ENCODE measurements at regions not wholly inside any gene's neighbourhood (a gene's known extent, or its start where the extent isn't known, plus 50 kb on each side); places are given as distances from the start of the nearest gene placed in this dataset.

GRCh38 chr4:166153548-166153947, 280.5 kb downstream of the TLL1 start:
- Mint-ChIP-seq H3K9me3 (peaks cover 0 to 6% (median 2%) of the 10 kb centered on the region in 7 donors), H3K36me3 (no peaks in the 10 kb centered on the region), H3K27me3 (no peaks in the 10 kb centered on the region), H3K27ac (no peak overlapping the region), H3K4me3 (no peak overlapping the region), H3K4me1 (no peaks in the 10 kb centered on the region)
- H3K9me3 ChIP-seq (ENCODE audit: control insufficient read depth in 2 of 2, low read length in 2 of 2), result no peaks in the 10 kb centered on the region
- no peaks in the 10 kb centered on the region for H3K36me3 ChIP-seq (ENCODE audit: control insufficient read depth, insufficient read depth, low read length)
- ATAC-seq (ENCODE audit: low read depth in 2 of 2) (no peak), DNase-seq (no peak)
- H3K27me3 ChIP-seq (ENCODE audit: control insufficient read depth, insufficient read depth, low read length), result no peaks in the 10 kb centered on the region
- no peak overlapping the region for H3K27ac ChIP-seq (ENCODE audit: insufficient read depth, low read length, poor library complexity, severe bottlenecking)
- H3K4me3 ChIP-seq (ENCODE audit: low read depth, low read length), result no peak overlapping the region
- H3K4me1 ChIP-seq (ENCODE audit: control insufficient read depth, insufficient read depth, low read length, poor library complexity, severe bottlenecking), result no peaks in the 10 kb centered on the region

GRCh38 chr4:166162327-166162726, 289.3 kb downstream of the TLL1 start:
- Mint-ChIP-seq H3K27ac (no peak overlapping the region), H3K27me3 (no peaks in the 10 kb centered on the region), H3K36me3 (no peaks in the 10 kb centered on the region), H3K9me3 (peaks cover 0 to 1% (median 0%) of the 10 kb centered on the region in 7 donors), H3K4me3 (no peak overlapping the region), H3K4me1 (no peaks in the 10 kb centered on the region)
- Histone ChIP-seq H3K27ac (ENCODE audit: insufficient read depth, low read length, poor library complexity, severe bottlenecking) (no peak overlapping the region), H3K36me3 (ENCODE audit: control insufficient read depth, insufficient read depth, low read length) (no peaks in the 10 kb centered on the region), H3K4me3 (ENCODE audit: low read depth, low read length) (no peak overlapping the region), H3K9me3 (ENCODE audit: control insufficient read depth in 2 of 2, low read length in 2 of 2) (no peaks in the 10 kb centered on the region), H3K27me3 (ENCODE audit: control insufficient read depth, insufficient read depth, low read length) (no peaks in the 10 kb centered on the region), H3K4me1 (ENCODE audit: control insufficient read depth, insufficient read depth, low read length, poor library complexity, severe bottlenecking) (no peaks in the 10 kb centered on the region)
- no peak for ATAC-seq (ENCODE audit: low read depth in 2 of 2)
- no peak for DNase-seq

- H3K4me3 ChIP-seq (ENCODE audit: low read depth, low read length), result no peak overlapping the region
- H3K4me3 Mint-ChIP-seq, result no peak overlapping the region
- no peak overlapping the region for H3K27ac ChIP-seq (ENCODE audit: insufficient read depth, low read length, poor library complexity, severe bottlenecking)
- H3K27me3 Mint-ChIP-seq, result no peaks in the 10 kb centered on the region
- H3K4me1 ChIP-seq (ENCODE audit: control insufficient read depth, insufficient read depth, low read length, poor library complexity, severe bottlenecking), result no peaks in the 10 kb centered on the region
- H3K36me3 Mint-ChIP-seq, result no peaks in the 10 kb centered on the region
- no peaks in the 10 kb centered on the region for H3K4me1 Mint-ChIP-seq
- H3K36me3 ChIP-seq (ENCODE audit: control insufficient read depth, insufficient read depth, low read length), result no peaks in the 10 kb centered on the region
- DNase-seq (peak in 2 of 3 donors; percentile 10 to 61), ATAC-seq (ENCODE audit: low read depth in 2 of 2) (peak in 1 of 2 donors; percentile 50)
- H3K27me3 ChIP-seq (ENCODE audit: control insufficient read depth, insufficient read depth, low read length), result no peaks in the 10 kb centered on the region
- no peak overlapping the region for H3K27ac Mint-ChIP-seq
- no peaks in the 10 kb centered on the region for H3K9me3 ChIP-seq (ENCODE audit: control insufficient read depth in 2 of 2, low read length in 2 of 2)
- H3K9me3 Mint-ChIP-seq, result no peaks in the 10 kb centered on the region
Observed at GRCh38 chr4:166165829-166166420, 292.9 kb downstream of the TLL1 start.

- Histone ChIP-seq H3K4me1 (ENCODE audit: control insufficient read depth, insufficient read depth, low read length, poor library complexity, severe bottlenecking) (no peaks in the 10 kb centered on the region), H3K36me3 (ENCODE audit: control insufficient read depth, insufficient read depth, low read length) (no peaks in the 10 kb centered on the region), H3K27ac (ENCODE audit: insufficient read depth, low read length, poor library complexity, severe bottlenecking) (no peak overlapping the region), H3K27me3 (ENCODE audit: control insufficient read depth, insufficient read depth, low read length) (no peaks in the 10 kb centered on the region), H3K9me3 (ENCODE audit: control insufficient read depth in 2 of 2, low read length in 2 of 2) (no peaks in the 10 kb centered on the region), H3K4me3 (ENCODE audit: low read depth, low read length) (no peak overlapping the region)
- H3K9me3 Mint-ChIP-seq, result no peaks in the 10 kb centered on the region
- DNase-seq (no peak), ATAC-seq (ENCODE audit: low read depth in 2 of 2) (no peak)
- H3K27me3 Mint-ChIP-seq, result no peaks in the 10 kb centered on the region
- no peak overlapping the region for H3K4me3 Mint-ChIP-seq
- no peaks in the 10 kb centered on the region for H3K36me3 Mint-ChIP-seq
- no peaks in the 10 kb centered on the region for H3K4me1 Mint-ChIP-seq
- no peak overlapping the region for H3K27ac Mint-ChIP-seq
Observed at GRCh38 chr4:166169111-166169510, 296.1 kb downstream of the TLL1 start.

GRCh38 chr4:166172619-166173018, 299.6 kb downstream of the TLL1 start:
- Histone ChIP-seq H3K27ac (ENCODE audit: insufficient read depth, low read length, poor library complexity, severe bottlenecking) (no peak overlapping the region), H3K4me1 (ENCODE audit: control insufficient read depth, insufficient read depth, low read length, poor library complexity, severe bottlenecking) (no peaks in the 10 kb centered on the region), H3K9me3 (ENCODE audit: control insufficient read depth in 2 of 2, low read length in 2 of 2) (no peaks in the 10 kb centered on the region), H3K36me3 (ENCODE audit: control insufficient read depth, insufficient read depth, low read length) (no peaks in the 10 kb centered on the region), H3K27me3 (ENCODE audit: control insufficient read depth, insufficient read depth, low read length) (no peaks in the 10 kb centered on the region), H3K4me3 (ENCODE audit: low read depth, low read length) (no peak overlapping the region)
- Mint-ChIP-seq H3K4me1 (no peaks in the 10 kb centered on the region), H3K27ac (no peak overlapping the region), H3K27me3 (no peaks in the 10 kb centered on the region), H3K9me3 (peaks cover 0 to 3% (median 0%) of the 10 kb centered on the region in 7 donors), H3K36me3 (no peaks in the 10 kb centered on the region), H3K4me3 (no peak overlapping the region)
- DNase-seq (no peak), ATAC-seq (ENCODE audit: low read depth in 2 of 2) (no peak)

- no peak overlapping the region for H3K4me3 Mint-ChIP-seq
- H3K27me3 ChIP-seq (ENCODE audit: control insufficient read depth, insufficient read depth, low read length), result no peaks in the 10 kb centered on the region
- H3K27ac Mint-ChIP-seq, result no peak overlapping the region
- DNase-seq (no peak), ATAC-seq (ENCODE audit: low read depth in 2 of 2) (no peak)
- H3K4me1 Mint-ChIP-seq, result no peaks in the 10 kb centered on the region
- H3K9me3 Mint-ChIP-seq, result peaks cover 0 to 3% (median 0%) of the 10 kb centered on the region in 7 donors
- H3K27ac ChIP-seq (ENCODE audit: insufficient read depth, low read length, poor library complexity, severe bottlenecking), result no peak overlapping the region
- no peaks in the 10 kb centered on the region for H3K4me1 ChIP-seq (ENCODE audit: control insufficient read depth, insufficient read depth, low read length, poor library complexity, severe bottlenecking)
- no peaks in the 10 kb centered on the region for H3K9me3 ChIP-seq (ENCODE audit: control insufficient read depth in 2 of 2, low read length in 2 of 2)
- no peaks in the 10 kb centered on the region for H3K36me3 ChIP-seq (ENCODE audit: control insufficient read depth, insufficient read depth, low read length)
- H3K27me3 Mint-ChIP-seq, result no peaks in the 10 kb centered on the region
- H3K4me3 ChIP-seq (ENCODE audit: low read depth, low read length), result no peak overlapping the region
- no peaks in the 10 kb centered on the region for H3K36me3 Mint-ChIP-seq
Observed at GRCh38 chr4:166174717-166175490, 301.9 kb downstream of the TLL1 start.

GRCh38 chr4:166182145-166182544, 309.1 kb downstream of the TLL1 start:
- Mint-ChIP-seq H3K27ac (no peak overlapping the region), H3K9me3 (peaks cover 0 to 19% (median 6%) of the 10 kb centered on the region in 7 donors), H3K36me3 (no peaks in the 10 kb centered on the region), H3K27me3 (no peaks in the 10 kb centered on the region), H3K4me3 (no peak overlapping the region), H3K4me1 (no peaks in the 10 kb centered on the region)
- no peak overlapping the region for H3K27ac ChIP-seq (ENCODE audit: insufficient read depth, low read length, poor library complexity, severe bottlenecking)
- no peaks in the 10 kb centered on the region for H3K4me1 ChIP-seq (ENCODE audit: control insufficient read depth, insufficient read depth, low read length, poor library complexity, severe bottlenecking)
- H3K4me3 ChIP-seq (ENCODE audit: low read depth, low read length), result no peak overlapping the region
- no peaks in the 10 kb centered on the region for H3K9me3 ChIP-seq (ENCODE audit: control insufficient read depth in 2 of 2, low read length in 2 of 2)
- no peaks in the 10 kb centered on the region for H3K36me3 ChIP-seq (ENCODE audit: control insufficient read depth, insufficient read depth, low read length)
- DNase-seq (no peak), ATAC-seq (ENCODE audit: low read depth in 2 of 2) (no peak)
- no peaks in the 10 kb centered on the region for H3K27me3 ChIP-seq (ENCODE audit: control insufficient read depth, insufficient read depth, low read length)

GRCh38 chr4:166195101-166195500, 322.1 kb downstream of the TLL1 start:
- no peaks in the 10 kb centered on the region for H3K36me3 Mint-ChIP-seq
- no peak overlapping the region for H3K27ac Mint-ChIP-seq
- Histone ChIP-seq H3K27ac (ENCODE audit: insufficient read depth, low read length, poor library complexity, severe bottlenecking) (no peak overlapping the region), H3K4me1 (ENCODE audit: control insufficient read depth, insufficient read depth, low read length, poor library complexity, severe bottlenecking) (no peaks in the 10 kb centered on the region), H3K9me3 (ENCODE audit: control insufficient read depth in 2 of 2, low read length in 2 of 2) (no peaks in the 10 kb centered on the region), H3K27me3 (ENCODE audit: control insufficient read depth, insufficient read depth, low read length) (no peaks in the 10 kb centered on the region), H3K36me3 (ENCODE audit: control insufficient read depth, insufficient read depth, low read length) (no peaks in the 10 kb centered on the region), H3K4me3 (ENCODE audit: low read depth, low read length) (no peak overlapping the region)
- no peak for DNase-seq
- H3K27me3 Mint-ChIP-seq, result no peaks in the 10 kb centered on the region
- H3K9me3 Mint-ChIP-seq, result peaks cover 0 to 7% (median 0%) of the 10 kb centered on the region in 7 donors
- ATAC-seq (ENCODE audit: low read depth in 2 of 2), result no peak
- no peak overlapping the region for H3K4me3 Mint-ChIP-seq
- no peaks in the 10 kb centered on the region for H3K4me1 Mint-ChIP-seq

Data from CD4-positive, CD25-positive, alpha-beta regulatory T cell (primary cell).